AG04450 (cell line): ENCODE measurements at regions not wholly inside any gene's neighbourhood (a gene's known extent, or its start where the extent isn't known, plus 50 kb on each side); places are given as distances from the start of the nearest gene placed in this dataset.

Experiments
- CTCF ChIA-PET: fragments of 300-600, 350-600 bp; formaldehyde crosslinking; extraction: SDS; loops from one replicate; lab custom pipeline; 2022; ENCODE audit warnings: antibody characterized with exemption, inconsistent platforms; lab: Charles Lee
- POLR2A ChIA-PET: fragments of 350-600 bp; formaldehyde crosslinking; extraction: SDS; loops from one replicate; lab custom pipeline; 2021; ENCODE audit warnings: antibody characterized with exemption, inconsistent platforms; lab: Yijun Ruan, JAX
- DNase-seq: peaks from one replicate; pipeline ENCODE4 v3.0.0-alpha.2; 2011; ENCODE audit warnings: low read depth, low spot score
- H3K27ac ChIP-seq: one replicate; pipeline ENCODE4 v1.5.1; 2012; ENCODE audit warnings: low read depth, low read length, control low read depth
- H3K27me3 ChIP-seq: one replicate; pipeline ENCODE4 v1.6.0; 2012; ENCODE audit warnings: low read length; ENCODE audit not compliant: control insufficient read depth, insufficient read depth
- H3K4me3 ChIP-seq: 2 replicates; pipeline ENCODE4 v1.5.1; 2011; ENCODE audit warnings: mild to moderate bottlenecking, low read depth, low read length, control low read depth
- H3K9me3 ChIP-seq: 2 replicates; pipeline ENCODE4 v1.5.1; 2012; ENCODE audit warnings: low read length; ENCODE audit not compliant: control insufficient read depth, insufficient read depth
- TF ChIP-seq, protein P1 (sequence below): IDR thresholded peaks from 2 replicates; pipeline ENCODE4 v1.5.1; 2011; ENCODE audit warnings: low read depth, low read length, control low read depth, inconsistent platforms

DNA sequence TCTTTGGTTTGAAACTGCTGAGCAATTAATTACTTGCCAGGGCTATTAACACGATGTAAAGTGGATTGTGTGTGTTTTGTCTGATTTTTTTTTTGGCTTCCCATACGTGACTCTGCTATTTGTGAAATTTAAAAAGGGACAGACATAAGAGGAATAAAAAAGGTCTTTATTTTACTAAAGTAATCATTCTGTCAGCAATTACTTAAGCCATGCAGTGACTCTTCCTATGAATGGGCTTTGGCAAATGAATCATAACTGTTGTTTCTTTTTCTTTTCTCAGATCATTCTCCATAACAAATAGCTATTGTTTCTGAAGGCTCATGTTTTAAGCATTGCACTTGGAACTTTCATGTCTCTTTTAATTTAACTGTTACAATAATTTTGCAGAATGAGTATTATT lies 461.3 kb upstream of the RORB start:
- H3K27me3 ChIP-seq = no peaks in the 10 kb centered on the region
- no peak overlapping the region for H3K27ac ChIP-seq
- ChIA-PET CTCF (no interaction called here), POLR2A (no interaction called here)
- no peak overlapping the region for H3K4me3 ChIP-seq
- no peak for DNase-seq
- H3K9me3 ChIP-seq = peaks cover 2% of the 10 kb centered on the region; the same call in 1 of the 2 replicates
- TF ChIP-seq, protein P1, sequence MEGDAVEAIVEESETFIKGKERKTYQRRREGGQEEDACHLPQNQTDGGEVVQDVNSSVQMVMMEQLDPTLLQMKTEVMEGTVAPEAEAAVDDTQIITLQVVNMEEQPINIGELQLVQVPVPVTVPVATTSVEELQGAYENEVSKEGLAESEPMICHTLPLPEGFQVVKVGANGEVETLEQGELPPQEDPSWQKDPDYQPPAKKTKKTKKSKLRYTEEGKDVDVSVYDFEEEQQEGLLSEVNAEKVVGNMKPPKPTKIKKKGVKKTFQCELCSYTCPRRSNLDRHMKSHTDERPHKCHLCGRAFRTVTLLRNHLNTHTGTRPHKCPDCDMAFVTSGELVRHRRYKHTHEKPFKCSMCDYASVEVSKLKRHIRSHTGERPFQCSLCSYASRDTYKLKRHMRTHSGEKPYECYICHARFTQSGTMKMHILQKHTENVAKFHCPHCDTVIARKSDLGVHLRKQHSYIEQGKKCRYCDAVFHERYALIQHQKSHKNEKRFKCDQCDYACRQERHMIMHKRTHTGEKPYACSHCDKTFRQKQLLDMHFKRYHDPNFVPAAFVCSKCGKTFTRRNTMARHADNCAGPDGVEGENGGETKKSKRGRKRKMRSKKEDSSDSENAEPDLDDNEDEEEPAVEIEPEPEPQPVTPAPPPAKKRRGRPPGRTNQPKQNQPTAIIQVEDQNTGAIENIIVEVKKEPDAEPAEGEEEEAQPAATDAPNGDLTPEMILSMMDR = no peak

DNA sequence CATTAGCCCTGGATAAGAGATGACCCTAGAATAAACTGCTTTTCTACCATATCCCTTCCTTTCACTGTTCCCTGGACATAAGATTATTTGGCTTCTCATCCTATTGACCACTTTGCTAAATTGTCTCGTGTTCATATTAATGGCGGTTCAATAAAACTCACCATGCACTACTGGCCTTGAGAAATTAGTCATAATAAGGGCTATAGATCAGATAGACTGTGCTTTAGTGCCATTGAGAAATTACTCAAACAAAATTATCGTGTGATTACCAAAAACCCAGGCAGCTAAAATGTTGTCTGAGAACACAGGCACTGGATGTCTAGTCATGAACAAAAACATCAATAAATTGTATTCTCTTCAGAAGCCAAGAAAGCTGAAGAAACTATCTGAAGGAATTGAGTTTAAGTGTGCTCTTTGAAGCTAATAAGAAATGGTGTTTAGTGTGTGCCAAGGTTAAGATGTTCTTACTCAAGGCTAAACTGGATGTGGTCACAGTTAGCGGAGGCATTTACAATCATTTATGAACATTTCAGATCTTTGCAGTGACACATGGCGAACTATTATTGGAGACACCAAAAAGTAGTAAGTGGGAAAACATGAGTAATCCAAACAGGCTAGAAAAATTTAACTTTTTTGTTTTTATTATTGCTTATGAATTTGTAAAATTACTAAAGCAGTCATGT lies 460.4 kb upstream of the RORB start:
- ChIA-PET POLR2A (no interaction called here), CTCF (no interaction called here)
- DNase-seq = no peak
- no peaks in the 10 kb centered on the region for H3K27me3 ChIP-seq
- TF ChIP-seq, protein P1 = no peak
- no peak overlapping the region for H3K4me3 ChIP-seq
- no peak overlapping the region for H3K27ac ChIP-seq
- peaks cover 2% of the 10 kb centered on the region; the same call in 1 of the 2 replicates for H3K9me3 ChIP-seq

DNA sequence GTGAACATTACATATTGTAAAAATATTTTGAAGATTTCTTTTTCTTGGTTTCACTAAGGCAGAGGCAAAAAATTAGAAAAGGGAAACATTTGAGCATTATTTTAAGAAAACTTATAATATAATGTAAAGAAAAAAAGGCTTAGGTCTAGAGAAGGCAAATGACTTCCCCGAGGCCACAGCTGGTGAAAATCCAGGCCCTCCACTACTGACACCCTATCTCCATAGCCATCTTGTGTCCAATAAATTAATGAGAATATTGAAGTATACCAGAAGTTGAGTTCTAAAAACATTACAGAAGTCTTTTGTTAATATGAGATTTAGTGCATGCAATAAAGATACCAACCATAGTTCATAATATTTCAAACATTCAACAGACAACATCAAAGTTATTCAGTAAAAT lies 459.9 kb upstream of the RORB start:
- Histone ChIP-seq H3K9me3 (peaks cover 2% of the 10 kb centered on the region; the same call in 1 of the 2 replicates), H3K27me3 (no peaks in the 10 kb centered on the region), H3K27ac (no peak overlapping the region), H3K4me3 (no peak overlapping the region)
- CTCF ChIA-PET = no interaction called here
- no peak for DNase-seq
- TF ChIP-seq, protein P1 = no peak
- POLR2A ChIA-PET = no interaction called here

DNA sequence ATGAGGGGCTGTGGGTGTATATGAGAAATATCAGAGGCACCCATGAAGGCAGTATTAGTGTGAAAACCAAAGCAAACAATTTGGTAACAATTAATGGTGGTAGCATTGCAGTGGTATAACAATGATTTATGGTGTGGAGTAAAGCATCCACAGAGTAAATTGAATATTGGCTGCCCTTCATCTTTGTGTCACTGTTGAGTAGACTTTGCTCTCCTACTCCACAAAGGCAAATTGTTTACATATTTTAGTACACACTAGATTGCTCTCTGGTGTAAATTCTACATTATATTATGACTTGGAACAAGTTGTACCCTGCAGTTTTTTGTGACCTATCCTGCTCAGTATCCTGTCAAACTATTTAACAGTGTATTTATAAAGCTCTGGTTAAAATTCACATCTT lies 455.5 kb upstream of the RORB start:
- TF ChIP-seq, protein P1 = no peak

DNA sequence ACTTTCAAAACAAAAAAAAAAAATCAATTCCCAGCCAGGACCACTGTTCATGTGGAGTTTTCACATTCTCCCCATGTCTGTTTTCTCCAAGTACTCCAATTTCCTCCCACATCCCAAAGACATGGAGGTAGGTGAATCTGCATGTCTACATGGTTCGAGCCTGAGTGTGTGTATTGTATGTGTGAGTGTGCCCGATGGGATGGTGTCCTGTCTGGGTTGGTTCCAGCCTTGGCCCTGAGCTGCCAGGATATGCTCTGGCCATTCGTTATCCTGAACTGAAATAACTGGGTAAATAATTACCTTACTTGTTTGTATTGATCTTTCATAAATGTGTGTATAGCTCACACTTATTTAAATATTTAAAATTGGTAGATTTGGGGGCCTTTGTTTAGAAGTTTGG lies 452.3 kb upstream of the RORB start:
- no peak overlapping the region for H3K4me3 ChIP-seq
- DNase-seq = no peak
- no peaks in the 10 kb centered on the region for H3K27me3 ChIP-seq
- ChIA-PET POLR2A (no interaction called here), CTCF (no interaction called here)
- TF ChIP-seq, protein P1 = no peak
- no peak overlapping the region for H3K27ac ChIP-seq
- peaks cover 12% of the 10 kb centered on the region for H3K9me3 ChIP-seq

More for the DNA sequence above, 455.5 kb upstream of the RORB start:
- POLR2A ChIA-PET = no interaction called here
- H3K4me3 ChIP-seq = no peak overlapping the region
- H3K27me3 ChIP-seq = no peaks in the 10 kb centered on the region
- CTCF ChIA-PET = no interaction called here
- DNase-seq = no peak
- peaks cover 7% of the 10 kb centered on the region for H3K9me3 ChIP-seq
- H3K27ac ChIP-seq = no peak overlapping the region
